CD4-positive, alpha-beta memory T cell (primary cell): ENCODE measurements at regions not wholly inside any gene's neighbourhood (a gene's known extent, or its start where the extent isn't known, plus 50 kb on each side); places are given as distances from the start of the nearest gene placed in this dataset.

Experiments
- CTCF ChIA-PET: fragments of 350-600 bp; sonication (Branson Sonifier 250); formaldehyde crosslinking; loops from one replicate; lab custom pipeline; 2021; ENCODE audit warnings: inconsistent platforms; ENCODE audit not compliant: partially characterized antibody; lab: Charles Lee
- POLR2A ChIA-PET: fragments of 350-600 bp; sonication (Branson Sonifier 250); formaldehyde crosslinking; loops from one replicate; lab custom pipeline; 2021; ENCODE audit not compliant: partially characterized antibody; lab: Charles Lee
- DNase-seq, 5 donors: peaks; one replicate each; pipeline versions ENCODE4 v3.0.0 to v3.0.0-alpha.2; 2020 to 2022; ENCODE audit warnings: mixed read lengths in 1 of 5
- H3K27ac ChIP-seq: one replicate; pipeline ENCODE4 v1.7.0; 2013; ENCODE audit warnings: low read depth, low read length
- H3K27me3 ChIP-seq: 2 replicates; pipeline ENCODE4 v1.7.0; 2013; ENCODE audit warnings: mild to moderate bottlenecking, low read length, moderate library complexity; ENCODE audit not compliant: insufficient read depth
- H3K36me3 ChIP-seq: 2 replicates; pipeline ENCODE4 v1.7.0; 2013; ENCODE audit warnings: mild to moderate bottlenecking, low read length, moderate library complexity; ENCODE audit not compliant: insufficient read depth
- H3K4me1 ChIP-seq: 2 replicates; pipeline ENCODE4 v1.7.0; 2013; ENCODE audit warnings: mild to moderate bottlenecking, low read length, moderate library complexity; ENCODE audit not compliant: insufficient read depth
- H3K4me3 ChIP-seq, 2 donors: one replicate each; pipeline ENCODE4 v1.7.0; 2013; ENCODE audit warnings: low read length in 2 of 2, mild to moderate bottlenecking in 1 of 2
- H3K9me3 ChIP-seq, 2 donors: one replicate each; pipeline ENCODE4 v1.7.0; 2013; ENCODE audit warnings: low read length in 2 of 2, control low read depth in 1 of 2; ENCODE audit not compliant: control insufficient read depth in 1 of 2
- H3K27ac Mint-ChIP-seq, 7 donors: one replicate each; pipeline ENCODE4 v1.8.0; 2020 to 2021; ENCODE audit warnings: mixed read lengths in 7 of 7, mild to moderate bottlenecking in 6 of 7, inconsistent platforms in 3 of 7, moderate library complexity in 3 of 7
- H3K27me3 Mint-ChIP-seq, 2 donors: one replicate each; pipeline ENCODE4 v1.8.0; 2020 to 2021; ENCODE audit warnings: mixed read lengths in 2 of 2
- H3K36me3 Mint-ChIP-seq, 2 donors: one replicate each; pipeline ENCODE4 v1.8.0; 2020 to 2021; ENCODE audit warnings: mixed read lengths in 2 of 2, inconsistent platforms in 1 of 2, mild to moderate bottlenecking in 1 of 2
- H3K4me1 Mint-ChIP-seq, 4 donors: one replicate each; pipeline ENCODE4 v1.8.0; 2020 to 2021; ENCODE audit warnings: mixed read lengths in 4 of 4, mild to moderate bottlenecking in 1 of 4
- H3K4me3 Mint-ChIP-seq, 8 donors: one replicate each; pipeline ENCODE4 v1.8.0; 2020 to 2021; ENCODE audit warnings: mixed read lengths in 8 of 8, mild to moderate bottlenecking in 7 of 8, moderate library complexity in 6 of 8, inconsistent platforms in 3 of 8
- H3K9me3 Mint-ChIP-seq, 8 donors: one replicate each; pipeline ENCODE4 v1.8.0; 2020 to 2021; ENCODE audit warnings: mixed read lengths in 8 of 8, mild to moderate bottlenecking in 5 of 8, inconsistent platforms in 3 of 8, moderate library complexity in 1 of 8
- intact Hi-C: fragments of 100-400 bp; cut with micrococcal nuclease; formaldehyde crosslinking; loops from one replicate; pipeline ENCODE4 v1.15.1; 2023

DNA sequence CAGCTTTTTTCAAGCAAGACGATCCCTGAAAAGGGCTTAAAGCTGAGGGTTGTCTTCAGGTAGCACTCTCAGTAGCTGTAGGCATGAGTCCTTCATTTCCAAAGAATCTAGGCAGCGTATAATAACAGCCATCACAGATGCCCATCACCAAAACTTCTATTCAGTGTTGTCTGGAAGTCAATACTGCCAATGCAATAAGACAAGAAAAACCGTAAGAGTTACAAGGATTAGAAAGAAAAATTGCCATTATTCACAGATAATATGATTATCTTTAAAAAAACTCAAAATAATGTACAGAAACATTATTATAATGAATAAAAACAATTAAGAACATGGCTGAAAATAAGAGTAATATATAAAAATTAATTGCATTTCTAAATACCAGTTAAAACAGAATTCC is 208.2 kb upstream of the ADRA1B start:
- H3K4me3 ChIP-seq, result no peak overlapping the region
- POLR2A ChIA-PET, result no interaction called here
- DNase-seq, result no peak
- H3K36me3 Mint-ChIP-seq, result no peaks in the 10 kb centered on the region
- no peaks in the 10 kb centered on the region for H3K9me3 ChIP-seq
- peaks cover 8 to 10% of the 10 kb centered on the region in 2 donors for H3K27me3 Mint-ChIP-seq
- H3K4me3 Mint-ChIP-seq, result no peak overlapping the region
- H3K4me1 ChIP-seq, result no peaks in the 10 kb centered on the region
- H3K27ac Mint-ChIP-seq, result no peak overlapping the region
- no peaks in the 10 kb centered on the region for H3K27me3 ChIP-seq
- H3K9me3 Mint-ChIP-seq, result peaks cover 0 to 12% (median 7%) of the 10 kb centered on the region in 8 donors
- CTCF ChIA-PET, result no interaction called here
- no peaks in the 10 kb centered on the region for H3K4me1 Mint-ChIP-seq
- intact Hi-C loops, result no loop called here
- no peak overlapping the region for H3K27ac ChIP-seq
- no peaks in the 10 kb centered on the region for H3K36me3 ChIP-seq

DNA sequence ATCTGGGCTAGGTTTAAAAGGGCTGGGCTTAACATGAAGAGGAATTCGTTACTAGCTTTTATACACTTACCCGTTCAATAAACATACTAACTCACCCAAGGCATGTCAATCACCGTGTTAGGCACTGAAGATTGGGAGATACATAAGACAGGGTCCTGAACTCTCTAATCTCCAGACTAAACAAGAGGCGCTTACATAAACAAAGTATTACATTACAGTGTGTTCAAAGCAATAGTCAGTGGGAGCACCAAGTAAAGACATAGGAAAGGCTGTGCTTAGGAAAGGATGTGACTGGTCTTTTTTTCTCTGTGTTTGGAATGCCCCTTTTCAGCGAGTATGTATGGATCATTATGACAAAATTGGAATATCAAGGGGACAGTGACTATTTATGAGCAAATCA is 203.6 kb upstream of the ADRA1B start:
- no peak for DNase-seq
- H3K9me3 ChIP-seq, result no peaks in the 10 kb centered on the region
- H3K27me3 ChIP-seq, result no peaks in the 10 kb centered on the region
- no peaks in the 10 kb centered on the region for H3K4me1 ChIP-seq
- Mint-ChIP-seq H3K27me3 (peaks cover 9 to 20% of the 10 kb centered on the region in 2 donors), H3K4me1 (no peaks in the 10 kb centered on the region), H3K36me3 (no peaks in the 10 kb centered on the region), H3K27ac (no peak overlapping the region), H3K4me3 (no peak overlapping the region), H3K9me3 (peaks cover 0 to 5% (median 3%) of the 10 kb centered on the region in 8 donors)
- no peak overlapping the region for H3K27ac ChIP-seq
- H3K36me3 ChIP-seq, result no peaks in the 10 kb centered on the region
- CTCF ChIA-PET, result no interaction called here
- POLR2A ChIA-PET, result no interaction called here
- intact Hi-C loops, result no loop called here
- H3K4me3 ChIP-seq, result no peak overlapping the region

DNA sequence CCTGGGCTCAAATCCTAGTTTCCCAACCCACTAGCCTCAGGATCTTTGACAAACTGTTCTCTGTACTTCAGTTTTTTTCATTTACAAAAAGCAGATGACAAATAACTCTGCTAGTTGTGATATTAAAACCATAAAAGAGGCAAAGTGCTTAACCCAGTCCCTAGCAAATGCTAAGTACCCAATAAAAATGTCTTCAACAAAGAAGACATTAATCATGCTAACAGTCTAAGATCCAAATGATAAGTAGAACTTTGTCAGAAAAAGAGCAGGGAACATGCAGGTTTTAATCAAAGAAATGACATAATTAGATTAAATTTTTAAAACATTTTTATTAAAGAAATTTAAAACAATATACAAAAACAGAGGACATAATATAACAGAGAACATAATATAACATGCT is 203.0 kb upstream of the ADRA1B start:
- intact Hi-C loops, result no loop called here
- no peak for DNase-seq
- Histone ChIP-seq H3K27ac (no peak overlapping the region), H3K4me1 (no peaks in the 10 kb centered on the region), H3K4me3 (no peak overlapping the region), H3K36me3 (no peaks in the 10 kb centered on the region), H3K27me3 (no peaks in the 10 kb centered on the region), H3K9me3 (no peaks in the 10 kb centered on the region)
- no peak overlapping the region for H3K4me3 Mint-ChIP-seq
- no peak overlapping the region for H3K27ac Mint-ChIP-seq
- H3K9me3 Mint-ChIP-seq, result peaks cover 0 to 6% (median 0%) of the 10 kb centered on the region in 8 donors
- CTCF ChIA-PET, result no interaction called here
- POLR2A ChIA-PET, result no interaction called here
- H3K36me3 Mint-ChIP-seq, result no peaks in the 10 kb centered on the region
- H3K27me3 Mint-ChIP-seq, result peaks cover 11 to 21% of the 10 kb centered on the region in 2 donors
- no peaks in the 10 kb centered on the region for H3K4me1 Mint-ChIP-seq

DNA sequence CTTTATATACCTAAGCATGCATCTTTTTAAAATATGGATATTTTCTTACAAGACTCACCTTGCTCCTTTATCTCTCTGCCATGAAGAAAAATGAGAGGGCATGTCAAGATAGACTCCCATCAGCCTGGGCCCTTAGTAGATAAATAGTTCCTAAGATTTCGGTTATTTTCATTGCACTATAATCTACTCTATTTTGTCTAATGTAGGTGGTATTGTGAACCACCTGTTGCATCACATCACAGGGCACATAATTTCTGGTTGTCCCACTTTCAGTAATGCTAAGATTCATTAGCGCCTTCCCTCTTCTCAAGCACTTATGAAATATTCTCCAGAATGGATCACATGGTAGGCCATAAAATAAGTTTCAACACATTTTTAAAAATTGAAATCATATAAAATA is 202.5 kb upstream of the ADRA1B start:
- intact Hi-C loops, result no loop called here
- Histone ChIP-seq H3K27me3 (no peaks in the 10 kb centered on the region), H3K36me3 (no peaks in the 10 kb centered on the region), H3K9me3 (no peaks in the 10 kb centered on the region), H3K27ac (no peak overlapping the region), H3K4me1 (no peaks in the 10 kb centered on the region), H3K4me3 (no peak overlapping the region)
- H3K4me1 Mint-ChIP-seq, result no peaks in the 10 kb centered on the region
- ChIA-PET CTCF (interaction anchor here (0.6 kb wide), 1 partner anchor 353 kb away, joined by 3 read pairs; no protein-coding TSS in a partner anchor), POLR2A (no interaction called here)
- no peak overlapping the region for H3K27ac Mint-ChIP-seq
- H3K36me3 Mint-ChIP-seq, result no peaks in the 10 kb centered on the region
- H3K27me3 Mint-ChIP-seq, result peaks cover 11 to 21% of the 10 kb centered on the region in 2 donors
- H3K9me3 Mint-ChIP-seq, result peaks cover 0 to 6% (median 0%) of the 10 kb centered on the region in 8 donors
- no peak overlapping the region for H3K4me3 Mint-ChIP-seq
- DNase-seq, result no peak

DNA sequence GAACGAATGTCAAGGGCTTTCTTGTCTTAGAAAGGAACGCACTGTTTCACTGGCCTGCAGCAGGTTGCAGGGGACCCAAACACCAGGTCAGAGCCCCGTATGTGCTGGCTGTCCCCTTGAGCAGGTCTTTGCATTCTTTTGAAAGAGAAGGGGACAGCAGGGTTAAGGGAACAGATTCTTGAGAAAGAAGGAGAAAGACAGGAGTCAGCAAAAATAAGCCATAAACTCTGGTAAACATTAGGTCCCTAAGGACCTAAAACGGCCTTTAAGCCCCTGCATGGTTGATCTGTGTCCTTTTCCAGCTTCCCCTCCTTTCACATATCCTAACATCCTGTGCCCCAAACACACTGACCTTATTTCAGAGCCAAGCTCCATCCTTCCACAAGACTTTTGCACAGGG is 190.8 kb upstream of the ADRA1B start:
- H3K4me3 ChIP-seq, result no peak overlapping the region
- no peaks in the 10 kb centered on the region for H3K36me3 Mint-ChIP-seq
- no peaks in the 10 kb centered on the region for H3K9me3 ChIP-seq
- ChIA-PET CTCF (no interaction called here), POLR2A (no interaction called here)
- H3K27ac ChIP-seq, result no peak overlapping the region
- no peak for DNase-seq
- H3K4me1 ChIP-seq, result no peaks in the 10 kb centered on the region
- H3K9me3 Mint-ChIP-seq, result peaks cover 0 to 2% (median 0%) of the 10 kb centered on the region in 8 donors
- H3K27ac Mint-ChIP-seq, result no peak overlapping the region
- H3K27me3 Mint-ChIP-seq, result peaks cover 9 to 11% of the 10 kb centered on the region in 2 donors
- H3K27me3 ChIP-seq, result no peaks in the 10 kb centered on the region
- H3K4me1 Mint-ChIP-seq, result no peaks in the 10 kb centered on the region
- H3K4me3 Mint-ChIP-seq, result no peak overlapping the region
- H3K36me3 ChIP-seq, result no peaks in the 10 kb centered on the region
- intact Hi-C loops, result no loop called here

DNA sequence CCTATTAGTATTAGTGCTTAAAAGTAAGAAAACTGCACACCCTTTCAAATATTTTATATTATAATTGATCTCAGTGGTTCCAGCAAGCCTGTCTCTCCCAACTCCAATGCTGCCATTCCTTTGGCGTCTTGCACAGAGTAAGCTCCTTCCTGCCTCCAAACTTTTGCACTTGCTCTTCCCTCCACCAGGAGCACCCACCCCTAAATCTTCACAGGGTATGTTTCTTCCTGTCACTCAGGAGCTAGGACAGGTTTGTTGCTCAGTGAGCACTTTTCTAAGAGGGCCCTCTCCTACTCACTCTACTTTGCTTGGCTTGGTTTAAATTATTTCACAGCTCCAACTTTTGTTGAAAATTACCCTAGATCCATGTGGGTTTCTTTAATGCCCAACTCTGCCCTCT is 189.1 kb upstream of the ADRA1B start:
- Mint-ChIP-seq H3K4me1 (peaks cover 0 to 2% (median 0%) of the 10 kb centered on the region in 4 donors), H3K27ac (no peak overlapping the region), H3K9me3 (peaks cover 0 to 2% (median 0%) of the 10 kb centered on the region in 8 donors), H3K36me3 (no peaks in the 10 kb centered on the region), H3K4me3 (no peak overlapping the region), H3K27me3 (peaks cover 12 to 13% of the 10 kb centered on the region in 2 donors)
- Histone ChIP-seq H3K4me3 (no peak overlapping the region), H3K4me1 (no peaks in the 10 kb centered on the region), H3K27ac (no peak overlapping the region), H3K36me3 (no peaks in the 10 kb centered on the region), H3K9me3 (no peaks in the 10 kb centered on the region), H3K27me3 (no peaks in the 10 kb centered on the region)
- ChIA-PET CTCF (no interaction called here), POLR2A (no interaction called here)
- DNase-seq, result no peak
- intact Hi-C loops, result no loop called here

DNA sequence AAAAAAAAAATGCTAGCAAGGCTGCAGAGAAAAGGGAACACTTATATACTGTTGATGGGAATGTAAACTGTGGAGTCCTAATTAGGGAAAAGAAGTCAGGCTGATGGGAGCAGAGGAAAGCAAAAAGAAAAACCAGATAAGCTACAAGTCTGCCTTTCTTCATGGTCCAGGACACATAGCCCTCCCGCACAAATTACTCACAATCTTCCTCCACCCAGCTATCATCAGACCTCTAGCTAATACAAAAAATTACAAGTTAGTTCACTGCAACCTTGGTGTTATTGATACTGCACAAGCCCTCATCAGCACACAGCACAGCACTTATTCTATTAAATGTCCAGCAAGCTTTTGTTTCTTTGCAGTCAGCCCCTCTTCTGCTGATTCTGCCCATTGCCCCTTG is 186.0 kb upstream of the ADRA1B start:
- H3K36me3 Mint-ChIP-seq, result no peaks in the 10 kb centered on the region
- DNase-seq, result no peak
- no peak overlapping the region for H3K4me3 Mint-ChIP-seq
- no peaks in the 10 kb centered on the region for H3K9me3 ChIP-seq
- no peak overlapping the region for H3K4me3 ChIP-seq
- peaks cover 17 to 23% of the 10 kb centered on the region in 2 donors for H3K27me3 Mint-ChIP-seq
- no peaks in the 10 kb centered on the region for H3K4me1 ChIP-seq
- no peak overlapping the region for H3K27ac ChIP-seq
- H3K4me1 Mint-ChIP-seq, result peaks cover 0 to 5% (median 0%) of the 10 kb centered on the region in 4 donors
- ChIA-PET POLR2A (no interaction called here), CTCF (no interaction called here)
- no peaks in the 10 kb centered on the region for H3K27me3 ChIP-seq
- H3K9me3 Mint-ChIP-seq, result peaks cover 0 to 3% (median 0%) of the 10 kb centered on the region in 8 donors
- intact Hi-C loops, result no loop called here
- no peaks in the 10 kb centered on the region for H3K36me3 ChIP-seq
- no peak overlapping the region for H3K27ac Mint-ChIP-seq

DNA sequence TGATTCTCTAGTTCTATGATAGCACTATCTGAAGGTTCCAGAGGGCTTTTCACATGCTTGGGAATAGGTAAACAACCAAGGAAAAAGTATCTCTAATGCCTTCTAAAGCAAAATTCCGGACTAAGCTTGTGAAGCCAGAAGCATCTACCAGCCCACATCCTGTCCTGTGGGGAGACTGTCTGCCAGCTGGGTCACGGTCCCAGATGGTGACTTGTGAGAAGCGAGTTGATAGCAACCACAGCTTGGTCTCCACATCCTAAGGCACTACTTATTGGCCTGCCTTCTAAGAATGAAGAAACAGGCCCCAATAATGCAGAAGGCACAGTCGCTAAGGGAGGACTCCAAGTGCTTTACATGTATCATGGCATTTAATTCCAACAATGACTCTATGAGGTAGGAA is 184.1 kb upstream of the ADRA1B start:
- CTCF ChIA-PET, result no interaction called here

More for the DNA sequence above, 184.1 kb upstream of the ADRA1B start:
- DNase-seq, result peak in 1 of 5 donors; percentile 3
- Histone ChIP-seq H3K4me1 (no peaks in the 10 kb centered on the region), H3K4me3 (no peak overlapping the region), H3K36me3 (no peaks in the 10 kb centered on the region), H3K9me3 (no peaks in the 10 kb centered on the region), H3K27ac (no peak overlapping the region), H3K27me3 (no peaks in the 10 kb centered on the region)
- no peak overlapping the region for H3K27ac Mint-ChIP-seq
- H3K36me3 Mint-ChIP-seq, result no peaks in the 10 kb centered on the region
- intact Hi-C loops, result no loop called here
- peaks cover 17 to 27% of the 10 kb centered on the region in 2 donors for H3K27me3 Mint-ChIP-seq
- POLR2A ChIA-PET, result no interaction called here
- H3K4me3 Mint-ChIP-seq, result no peak overlapping the region
- H3K9me3 Mint-ChIP-seq, result peaks cover 0 to 3% (median 0%) of the 10 kb centered on the region in 8 donors
- H3K4me1 Mint-ChIP-seq, result peaks cover 0 to 5% (median 0%) of the 10 kb centered on the region in 4 donors
